HG03565 (cell line): ENCODE measurements at regions not wholly inside any gene's neighbourhood (a gene's known extent, or its start where the extent isn't known, plus 50 kb on each side); places are given as distances from the start of the nearest gene placed in this dataset.

Experiments used
- ATAC-seq: cut with Tn5 transposase; IDR thresholded peaks from one replicate; pipeline ENCODE4 v1.9.1; 2021; ENCODE audit warnings: mild to moderate bottlenecking, moderate library complexity; ENCODE audit not compliant: unreplicated experiment

GRCh38 chr15:62953021-62953420, 89.5 kb upstream of the TPM1 start:
- no peak for ATAC-seq

GRCh38 chr15:62953496-62954045, 89.0 kb upstream of the TPM1 start:
- no peak for ATAC-seq

GRCh38 chr15:62957130-62957529, 85.4 kb upstream of the TPM1 start:
- ATAC-seq = no peak

- ATAC-seq = no peak
Observed at GRCh38 chr15:62958528-62959363, 83.8 kb upstream of the TPM1 start.

GRCh38 chr15:62961134-62961533, 81.4 kb upstream of the TPM1 start:
- ATAC-seq = no peak

DNA sequence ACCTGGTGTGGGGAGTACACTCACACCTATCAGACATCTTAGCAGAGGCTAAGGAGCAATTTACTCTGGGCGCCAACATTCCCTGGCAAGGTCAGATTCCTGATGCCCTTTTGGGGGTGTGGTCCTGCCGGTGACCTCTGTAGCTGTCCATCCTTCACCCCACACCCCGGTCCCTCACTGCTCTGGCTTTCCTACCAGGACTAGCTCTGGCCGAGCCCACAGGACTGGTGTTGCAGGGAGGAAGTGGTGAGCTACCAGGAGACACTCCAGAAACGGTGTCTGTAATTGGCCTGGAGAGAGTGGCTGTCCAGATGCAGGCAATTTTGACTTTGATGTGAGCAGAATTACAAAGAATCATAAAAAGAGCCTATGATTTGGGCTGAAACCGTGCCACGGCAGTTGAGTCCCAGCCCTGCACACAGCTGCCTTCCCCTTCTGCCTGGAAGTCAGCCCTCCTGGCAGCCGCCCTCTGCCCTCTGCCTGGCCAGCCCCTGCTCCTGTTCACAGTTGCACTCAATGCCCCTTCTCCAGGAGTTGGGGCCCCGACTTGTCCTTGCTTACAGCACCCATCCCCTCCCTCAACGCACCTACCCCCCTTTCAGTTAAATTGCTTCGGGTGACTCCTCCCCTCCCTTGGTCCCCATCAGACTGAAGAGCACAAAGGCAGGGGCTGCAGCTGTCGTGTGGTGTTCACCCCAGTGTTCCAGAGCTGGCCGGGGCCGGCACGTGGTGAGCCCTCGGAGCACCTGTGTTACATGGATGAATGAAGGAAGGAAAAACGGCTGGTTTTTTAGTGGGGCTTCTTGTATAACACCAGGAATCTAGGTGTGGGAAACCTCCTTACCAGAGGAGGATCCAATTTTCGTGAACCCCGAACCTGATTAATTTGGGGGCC, 80.2 kb upstream of the TPM1 start:
- no peak for ATAC-seq

DNA sequence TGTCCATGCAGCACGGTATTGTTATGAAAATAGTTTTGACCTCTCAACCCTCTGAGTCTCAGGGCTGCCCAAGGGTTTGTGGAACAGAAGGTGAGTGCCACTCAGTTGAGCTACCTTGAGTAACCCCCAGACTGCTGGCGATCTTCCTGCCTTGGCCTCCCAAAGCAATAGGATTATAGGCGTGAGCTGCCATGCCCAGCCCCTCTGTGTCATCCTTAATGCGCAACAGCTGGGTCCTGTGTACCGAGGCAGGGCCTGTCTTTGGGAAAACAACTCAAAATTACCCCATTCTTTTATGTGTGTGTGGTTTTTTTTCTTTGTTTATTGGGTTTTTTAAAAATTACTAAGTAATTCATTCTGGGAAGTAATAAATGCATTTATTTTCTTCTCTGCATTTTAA, 78.3 kb upstream of the TPM1 start:
- ATAC-seq = no peak

GRCh38 chr15:62966294-62967078, 76.1 kb upstream of the TPM1 start:
- ATAC-seq = no peak

DNA sequence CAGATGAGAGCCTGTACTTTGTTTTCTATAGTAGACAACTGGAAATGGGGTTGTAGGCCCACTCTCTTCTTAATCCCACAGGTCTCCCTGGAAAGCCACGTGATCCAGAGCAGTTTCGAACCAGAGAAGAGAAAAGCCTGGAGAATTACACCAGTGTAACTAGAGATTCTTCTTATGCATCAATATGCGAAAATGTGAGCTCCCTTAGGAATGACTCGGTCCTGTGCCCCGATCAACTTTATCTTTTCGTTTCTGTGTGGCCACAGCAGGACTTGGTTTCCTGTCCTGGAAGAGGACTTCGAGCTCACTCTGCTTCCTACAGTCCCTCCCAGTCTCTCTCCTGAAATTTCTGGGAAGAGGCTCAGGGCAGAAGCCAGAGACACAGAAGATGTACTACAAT, 73.8 kb upstream of the TPM1 start:
- ATAC-seq = no peak

- ATAC-seq = no peak
Observed at GRCh38 chr15:62969442-62970089, 73.0 kb upstream of the TPM1 start.

GRCh38 chr15:62972814-62973213, 69.7 kb upstream of the TPM1 start:
- no peak for ATAC-seq

DNA sequence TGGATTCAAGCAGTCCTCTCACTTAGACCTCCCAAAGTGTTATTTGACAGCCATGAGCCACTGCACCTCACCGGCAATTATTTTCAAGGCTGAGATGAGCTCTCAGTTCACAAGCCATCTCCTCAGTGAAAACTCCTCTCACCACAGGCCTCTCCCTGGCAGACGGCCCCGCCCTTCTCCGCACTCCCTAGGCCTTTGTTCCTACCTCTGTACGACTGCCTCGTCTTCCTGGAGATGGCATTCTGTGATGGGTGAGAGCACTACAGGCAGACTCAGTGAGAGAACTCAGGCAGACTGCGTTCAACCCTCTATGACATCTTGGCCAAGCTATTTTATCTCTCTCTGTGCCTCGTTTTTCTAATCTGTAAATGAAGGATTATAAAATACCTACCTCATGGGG, 67.0 kb upstream of the TPM1 start:
- ATAC-seq = no peak

DNA sequence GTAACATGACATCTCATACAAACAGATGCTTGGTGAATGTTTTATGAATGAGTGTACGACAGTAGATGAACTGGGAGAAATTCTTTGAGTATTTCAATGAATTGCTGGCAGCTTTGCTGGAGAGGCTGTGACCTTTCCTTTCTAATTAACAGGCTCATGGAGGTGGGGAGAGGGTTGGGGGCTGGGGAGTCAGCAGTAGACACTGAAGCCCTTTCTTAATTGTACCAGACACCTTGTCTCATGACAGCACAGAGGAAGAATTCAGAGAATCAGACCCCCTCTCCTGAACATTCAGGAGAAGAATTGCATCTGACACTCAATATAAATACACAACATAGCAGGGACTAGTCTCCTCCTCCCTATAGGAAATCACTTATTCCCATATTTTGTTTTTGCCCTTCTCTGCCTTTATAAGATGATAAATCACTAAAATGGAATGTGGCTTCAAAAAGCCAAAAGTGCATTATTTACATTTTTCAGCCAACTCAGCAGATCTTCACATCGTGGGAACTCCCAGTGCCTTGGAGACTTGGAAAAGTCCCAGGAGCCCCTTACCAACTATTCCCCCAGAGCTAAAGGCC, 66.2 kb upstream of the TPM1 start:
- ATAC-seq = no peak

DNA sequence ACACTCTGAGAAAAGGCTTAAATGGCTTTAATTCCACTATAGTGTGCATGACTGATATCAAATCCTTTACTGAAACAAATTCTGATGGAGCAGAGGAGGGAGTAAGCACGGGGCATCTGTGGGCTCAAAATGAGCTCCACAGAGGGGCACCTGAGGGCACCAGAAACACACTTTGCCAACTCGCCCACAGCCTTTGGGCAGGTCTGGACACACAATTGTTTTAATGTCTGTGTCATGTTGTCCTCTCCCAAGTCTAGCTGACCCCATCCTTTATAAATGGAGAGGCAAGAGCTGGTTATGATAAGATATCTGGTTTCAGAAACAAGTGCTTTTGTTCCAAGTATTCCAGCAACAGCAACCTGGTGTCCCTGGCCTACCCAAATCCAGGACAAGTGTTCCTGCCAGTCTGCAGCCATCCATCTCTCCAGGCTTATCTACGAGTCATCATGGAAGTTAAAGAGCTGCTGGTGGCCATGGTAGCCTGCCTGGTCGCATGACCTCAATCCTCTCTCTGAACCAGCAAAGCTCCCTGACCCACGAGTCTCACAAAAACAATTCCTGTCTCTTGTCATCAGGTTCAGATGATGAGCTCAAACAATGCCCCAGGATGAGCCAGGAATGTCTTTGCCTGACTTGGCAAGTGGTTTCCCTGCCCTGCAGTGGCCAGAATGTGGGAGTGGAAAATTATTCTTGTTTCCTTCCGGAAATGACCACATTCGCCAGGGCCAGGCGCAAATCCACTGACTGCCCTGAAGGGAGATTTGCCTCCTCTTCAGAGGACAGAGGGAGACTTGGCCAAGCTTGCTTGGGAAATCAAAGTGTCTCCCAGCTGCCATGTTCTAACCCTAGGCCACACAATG, 64.4 kb upstream of the TPM1 start:
- no peak for ATAC-seq

DNA sequence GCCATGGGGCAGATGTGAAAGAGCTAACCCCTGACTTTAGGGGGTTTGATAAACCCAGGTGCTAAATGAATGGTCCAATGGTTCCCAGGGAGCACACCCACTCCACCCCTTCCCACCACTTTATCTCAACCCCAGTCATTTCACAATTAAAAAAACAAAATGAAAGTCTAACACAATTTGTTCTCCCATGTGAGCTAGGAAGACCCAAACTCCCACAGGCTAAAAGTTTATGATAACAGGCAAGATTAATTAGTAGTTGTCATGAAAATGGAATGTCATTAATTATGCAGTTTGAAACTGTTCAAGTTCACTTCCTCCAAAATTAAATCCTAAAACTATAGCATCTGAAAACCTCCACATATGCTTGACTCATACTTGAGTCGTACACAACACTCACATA, 63.3 kb upstream of the TPM1 start:
- ATAC-seq = no peak

DNA sequence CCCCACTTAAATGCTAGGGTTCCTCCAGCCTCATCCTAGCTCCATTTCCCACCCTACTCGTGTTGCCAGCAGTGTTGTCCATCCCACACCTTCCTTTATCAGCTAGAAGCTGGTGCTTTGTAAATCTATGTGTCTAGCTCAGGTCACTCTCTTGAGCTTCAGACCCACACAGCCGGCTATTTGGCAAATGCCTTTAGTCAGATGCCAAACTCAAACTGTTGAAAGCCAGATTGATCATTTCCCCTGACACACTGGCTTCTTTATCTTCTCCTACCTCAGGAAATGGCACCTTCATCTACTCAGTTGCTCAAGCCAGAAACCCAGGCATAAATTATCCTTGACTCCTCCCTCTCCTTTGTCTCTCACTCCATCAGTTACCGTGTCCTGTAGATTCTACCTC, 61.5 kb upstream of the TPM1 start:
- no peak for ATAC-seq

DNA sequence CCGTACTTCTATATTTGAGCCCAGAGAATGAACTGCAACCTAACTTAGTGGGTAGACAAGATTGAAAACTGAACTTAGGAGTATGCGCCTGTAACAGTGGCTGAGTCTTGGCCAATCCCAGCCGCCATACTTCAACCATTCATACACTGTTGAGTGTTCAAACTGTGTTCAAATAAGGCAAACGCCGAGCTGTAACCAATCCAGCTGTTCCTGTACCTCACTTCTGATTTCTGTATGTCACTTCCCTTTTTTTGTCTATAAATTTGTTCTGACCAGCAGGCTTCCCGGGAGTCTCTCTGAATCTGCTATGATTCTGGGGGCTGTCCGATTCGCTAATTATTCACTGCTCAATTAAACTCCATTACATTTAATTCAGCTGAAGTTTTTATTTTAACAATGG, 58.6 kb upstream of the TPM1 start:
- no peak for ATAC-seq

GRCh38 chr15:62985768-62986167, 56.8 kb upstream of the TPM1 start:
- no peak for ATAC-seq

DNA sequence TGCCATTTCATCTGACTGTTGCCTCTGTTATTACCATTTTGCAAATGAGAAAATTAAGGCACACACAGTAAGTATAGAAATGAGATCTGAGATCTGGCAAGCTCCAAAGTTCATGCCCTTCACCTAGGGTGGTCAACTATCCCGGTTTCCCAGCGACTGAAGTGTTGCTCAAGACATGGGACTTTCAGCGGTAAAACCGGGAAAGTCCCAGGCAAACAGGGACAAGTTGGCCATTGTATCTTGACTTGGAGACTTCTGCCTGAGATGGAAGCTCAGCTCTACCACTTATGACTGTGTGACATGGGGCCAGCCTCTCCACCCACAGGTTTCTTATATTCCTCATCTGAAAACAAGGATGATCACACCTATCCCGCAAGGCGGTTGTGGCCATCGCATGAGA, 55.6 kb upstream of the TPM1 start:
- no peak for ATAC-seq
